ENCODE measurements at regions not wholly inside any gene's neighbourhood (a gene's known extent, or its start where the extent isn't known, plus 50 kb on each side); places are given as distances from the start of the nearest gene placed in this dataset.

DNA sequence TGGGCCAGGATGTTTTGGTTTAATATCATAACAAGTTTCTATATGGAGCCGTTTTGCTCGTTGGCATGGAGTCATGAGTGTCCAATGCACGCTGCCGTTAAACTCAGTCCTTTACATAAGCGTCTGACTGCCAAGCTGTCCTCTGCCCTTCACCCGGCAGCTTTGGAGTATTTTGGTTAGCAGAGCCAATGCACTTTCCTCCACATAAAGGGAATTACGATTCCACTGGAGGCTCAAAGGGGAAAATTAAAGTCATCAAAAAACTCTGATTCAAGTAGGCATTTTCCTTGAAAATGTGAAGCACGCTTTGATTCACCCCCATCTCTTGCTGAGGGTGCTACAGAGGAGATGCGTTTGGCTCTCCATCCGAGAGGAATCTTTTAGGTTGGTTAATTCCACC lies 144.4 kb upstream of the ARGLU1 start:
- TF ChIP-seq, protein P1, sequence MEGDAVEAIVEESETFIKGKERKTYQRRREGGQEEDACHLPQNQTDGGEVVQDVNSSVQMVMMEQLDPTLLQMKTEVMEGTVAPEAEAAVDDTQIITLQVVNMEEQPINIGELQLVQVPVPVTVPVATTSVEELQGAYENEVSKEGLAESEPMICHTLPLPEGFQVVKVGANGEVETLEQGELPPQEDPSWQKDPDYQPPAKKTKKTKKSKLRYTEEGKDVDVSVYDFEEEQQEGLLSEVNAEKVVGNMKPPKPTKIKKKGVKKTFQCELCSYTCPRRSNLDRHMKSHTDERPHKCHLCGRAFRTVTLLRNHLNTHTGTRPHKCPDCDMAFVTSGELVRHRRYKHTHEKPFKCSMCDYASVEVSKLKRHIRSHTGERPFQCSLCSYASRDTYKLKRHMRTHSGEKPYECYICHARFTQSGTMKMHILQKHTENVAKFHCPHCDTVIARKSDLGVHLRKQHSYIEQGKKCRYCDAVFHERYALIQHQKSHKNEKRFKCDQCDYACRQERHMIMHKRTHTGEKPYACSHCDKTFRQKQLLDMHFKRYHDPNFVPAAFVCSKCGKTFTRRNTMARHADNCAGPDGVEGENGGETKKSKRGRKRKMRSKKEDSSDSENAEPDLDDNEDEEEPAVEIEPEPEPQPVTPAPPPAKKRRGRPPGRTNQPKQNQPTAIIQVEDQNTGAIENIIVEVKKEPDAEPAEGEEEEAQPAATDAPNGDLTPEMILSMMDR (conservative IDR thresholded peaks at IDR 0.05) = no peak
- Histone ChIP-seq H3K9me3 (ENCODE audit: control insufficient read depth, low read depth, low read length) (no peaks in the 10 kb centered on the region), H3K27ac (ENCODE audit: insufficient read length, low read depth, low read length) (no peak overlapping the region), H2BK120ac (ENCODE audit: low read depth, low read length, poor library complexity, severe bottlenecking) (no peak overlapping the region), H2AFZ (ENCODE audit: low read length) (no peak overlapping the region), H3K79me1 (ENCODE audit: insufficient read depth, low read depth, low read length, poor library complexity, severe bottlenecking) (no peaks in the 10 kb centered on the region), H3K27me3 (ENCODE audit: insufficient read depth, low read length) (no peaks in the 10 kb centered on the region), H3T11ph (ENCODE audit: low read length) (no peak overlapping the region), H3K18ac (ENCODE audit: insufficient read length, low read depth, low read length) (no peak overlapping the region), H3K23ac (ENCODE audit: insufficient read length, low read depth, low read length) (no peak overlapping the region), H4K5ac (ENCODE audit: insufficient read length, low read depth, low read length) (no peak overlapping the region), H3K14ac (ENCODE audit: insufficient read depth, low read length) (no peak overlapping the region), H4K8ac (replicated peaks; ENCODE audit: insufficient read length, low read depth, low read length) (no peak overlapping the region), H2BK12ac (ENCODE audit: insufficient read length, low read depth, low read length) (no peak overlapping the region), H2BK20ac (ENCODE audit: low read depth, low read length, poor library complexity, severe bottlenecking) (no peak overlapping the region), H4K91ac (ENCODE audit: insufficient read length, low read depth, low read length) (no peak overlapping the region), H3K56ac (ENCODE audit: insufficient read length, low read depth, low read length) (no peak overlapping the region), H2AK5ac (ENCODE audit: insufficient read length, low read length) (no peak overlapping the region), H3K79me2 (ENCODE audit: insufficient read depth, low read length) (no peaks in the 10 kb centered on the region), H2BK15ac (ENCODE audit: low read depth, low read length) (no peak overlapping the region), H4K20me1 (ENCODE audit: control insufficient read depth, insufficient read depth, insufficient read length) (no peaks in the 10 kb centered on the region), H3K4ac (ENCODE audit: low read depth, low read length) (no peak overlapping the region), H3K4me1 (ENCODE audit: insufficient read depth, low read length) (no peaks in the 10 kb centered on the region; the same call in 1 of the 2 replicates), H3K9ac (ENCODE audit: extremely low read depth, insufficient read length, low read length) (no peak overlapping the region), H3K23me2 (ENCODE audit: insufficient read length, low read depth, low read length, poor library complexity, severe bottlenecking) (no peaks in the 10 kb centered on the region), H3K4me2 (ENCODE audit: insufficient read depth, insufficient read length, low read length) (no peak overlapping the region), H2BK5ac (ENCODE audit: insufficient read length, low read length) (no peak overlapping the region)
- no CpG with 5 or more reads among the region's 10 CpGs for WGBS (ENCODE audit: extremely low coverage, insufficient read length, low lambda C conversion rate)
- no peaks in the 10 kb centered on the region for H3K27me3 Mint-ChIP-seq (ENCODE audit: low read depth)
- peaks cover 14 to 21% of the 10 kb centered on the region in 2 experiments for H3K4me1 Mint-ChIP-seq
- DNase-seq = no peak
- H3K4me3 Mint-ChIP-seq = no peak overlapping the region
- no peak overlapping the region for H3K27ac Mint-ChIP-seq
- peaks cover 0 to 1% of the 10 kb centered on the region in 2 experiments; a peak in 1 of 5 replicates for H3K9me3 Mint-ChIP-seq
- no peaks in the 10 kb centered on the region for H3K36me3 Mint-ChIP-seq (ENCODE audit: insufficient read depth in 1 of 3, low read depth in 3 of 3)

All from H9 (cell line).